HEK293 (cell line): ENCODE measurements at regions not wholly inside any gene's neighbourhood (a gene's known extent, or its start where the extent isn't known, plus 50 kb on each side); places are given as distances from the start of the nearest gene placed in this dataset.

Experiments
- CTCF ChIA-PET: fragments of 350-600 bp; formaldehyde crosslinking; extraction: SDS; loops from one replicate; lab custom pipeline; 2021; ENCODE audit warnings: antibody characterized with exemption; lab: Yijun Ruan, JAX
- POLR2A ChIA-PET: fragments of 300-600 bp; formaldehyde crosslinking; extraction: SDS; loops from one replicate; lab custom pipeline; 2020; ENCODE audit warnings: antibody characterized with exemption, inconsistent platforms; lab: Yijun Ruan, JAX
- H3K27ac ChIP-seq: fragments of 200-500 bp; sonication (Bioruptor generic); 2 replicates; pipeline ENCODE4 v1.5.1; 2014; ENCODE audit warnings: low read depth, low read length, control low read depth, inconsistent platforms; ENCODE audit errors: extremely low read depth
- H3K36me3 ChIP-seq, 2 experiments: fragments of 200-500 bp in 1 of 2; sonication (Bioruptor generic) in 1 of 2; 1 replicate in 1 of 2; 2 replicates in 1 of 2; pipeline ENCODE4 v1.5.1; 2014 to 2017; ENCODE audit warnings: inconsistent platforms in 2 of 2, low read length in 2 of 2; ENCODE audit not compliant: control insufficient read depth in 2 of 2, insufficient read depth in 1 of 2
- H3K4me1 ChIP-seq: fragments of 200-500 bp; sonication (Bioruptor generic); 2 replicates; pipeline ENCODE4 v1.5.1; 2014; ENCODE audit warnings: mild to moderate bottlenecking, low read length, inconsistent platforms; ENCODE audit not compliant: control insufficient read depth, insufficient read depth
- H3K4me3 ChIP-seq: 2 replicates; pipeline ENCODE4 v1.5.1; 2011; ENCODE audit warnings: low read depth, mild to moderate bottlenecking, control low read depth, low read length, moderate library complexity
- H3K9me3 ChIP-seq: fragments of 200-500 bp; sonication (Bioruptor generic); 2 replicates; pipeline ENCODE4 v1.5.1; 2014; ENCODE audit warnings: low read depth, low read length, inconsistent platforms; ENCODE audit not compliant: control insufficient read depth, insufficient read depth
- GLI2 ChIP-seq: fragments of 450-650 bp; formaldehyde crosslinking; IDR thresholded peaks from 2 replicates; pipeline ENCODE4; 2017; ENCODE audit warnings: missing biosample characterization, missing genetic modification characterization, low read depth, borderline replicate concordance
- MYNN ChIP-seq: fragments of 450-650 bp; formaldehyde crosslinking; IDR thresholded peaks from 2 replicates; pipeline ENCODE4 v1.5.1; 2016; ENCODE audit warnings: missing biosample characterization, missing genetic modification characterization, borderline replicate concordance
- PRDM2 ChIP-seq: fragments of 450-650 bp; formaldehyde crosslinking; IDR thresholded peaks from 2 replicates; pipeline ENCODE4 v1.5.1; 2016; ENCODE audit warnings: missing biosample characterization, missing genetic modification characterization, borderline replicate concordance
- TCF7L2 ChIP-seq: IDR thresholded peaks from 2 replicates; pipeline ENCODE4 v1.6.1; 2011; ENCODE audit warnings: low read depth, mild to moderate bottlenecking, inconsistent platforms, low read length, moderate library complexity, borderline replicate concordance
- WT1 ChIP-seq: fragments of 450-650 bp; formaldehyde crosslinking; IDR thresholded peaks from 2 replicates; pipeline ENCODE4 v1.5.1; 2016; ENCODE audit warnings: missing biosample characterization, missing genetic modification characterization
- ZFP41 ChIP-seq: fragments of 450-650 bp; formaldehyde crosslinking; IDR thresholded peaks from 2 replicates; pipeline ENCODE4 v1.5.1; 2016; ENCODE audit warnings: missing biosample characterization, missing genetic modification characterization, borderline replicate concordance
- ZNF23 ChIP-seq: fragments of 450-650 bp; formaldehyde crosslinking; IDR thresholded peaks from 2 replicates; pipeline ENCODE4 v1.5.1; 2016; ENCODE audit warnings: missing biosample characterization, missing genetic modification characterization, borderline replicate concordance
- ZNF26 ChIP-seq: fragments of 450-650 bp; formaldehyde crosslinking; IDR thresholded peaks from 2 replicates; pipeline ENCODE4 v1.5.1; 2016; ENCODE audit warnings: missing biosample characterization, missing genetic modification characterization
- ZNF354C ChIP-seq: fragments of 450-650 bp; formaldehyde crosslinking; IDR thresholded peaks from 2 replicates; pipeline ENCODE4 v1.5.1; 2016; ENCODE audit warnings: missing biosample characterization, missing genetic modification characterization, low read depth, borderline replicate concordance
- ZNF391 ChIP-seq: fragments of 450-650 bp; formaldehyde crosslinking; IDR thresholded peaks from 2 replicates; pipeline ENCODE4 v1.5.1; 2016; ENCODE audit warnings: low read depth, missing biosample characterization, missing genetic modification characterization, borderline replicate concordance
- ZNF394 ChIP-seq: fragments of 450-650 bp; formaldehyde crosslinking; IDR thresholded peaks from 2 replicates; pipeline ENCODE4 v1.5.1; 2016; ENCODE audit warnings: missing biosample characterization, missing genetic modification characterization, mild to moderate bottlenecking, moderate library complexity, borderline replicate concordance
- ZNF529 ChIP-seq: fragments of 450-650 bp; formaldehyde crosslinking; IDR thresholded peaks from 2 replicates; pipeline ENCODE4 v1.5.1; 2017; ENCODE audit warnings: missing genetic modification characterization, missing biosample characterization; ENCODE audit not compliant: insufficient replicate concordance
- ZNF560 ChIP-seq: fragments of 450-650 bp; formaldehyde crosslinking; IDR thresholded peaks from 2 replicates; pipeline ENCODE4 v1.5.1; 2017; ENCODE audit warnings: missing biosample characterization, missing genetic modification characterization, borderline replicate concordance
- ZNF571 ChIP-seq: fragments of 450-650 bp; formaldehyde crosslinking; IDR thresholded peaks from 2 replicates; pipeline ENCODE4 v1.5.0; 2017; ENCODE audit warnings: missing biosample characterization, missing genetic modification characterization
- ZNF626 ChIP-seq: fragments of 450-650 bp; sonication (Bioruptor Pico); formaldehyde crosslinking; IDR thresholded peaks from 2 replicates; pipeline ENCODE4 v1.5.1; 2018; ENCODE audit warnings: missing biosample characterization, missing genetic modification characterization, inconsistent platforms
- ZNF664 ChIP-seq: fragments of 450-650 bp; formaldehyde crosslinking; IDR thresholded peaks from 2 replicates; pipeline ENCODE4 v1.5.1; 2016; ENCODE audit warnings: missing biosample characterization, missing genetic modification characterization
- ZNF670 ChIP-seq: fragments of 450-650 bp; formaldehyde crosslinking; IDR thresholded peaks from 2 replicates; pipeline ENCODE4 v1.5.1; 2016; ENCODE audit warnings: missing biosample characterization, missing genetic modification characterization, low read depth
- ZNF785 ChIP-seq: fragments of 450-650 bp; formaldehyde crosslinking; IDR thresholded peaks from 2 replicates; pipeline ENCODE4 v1.5.1; 2016; ENCODE audit warnings: missing biosample characterization, missing genetic modification characterization
- ZNF843 ChIP-seq: fragments of 450-650 bp; formaldehyde crosslinking; IDR thresholded peaks from 2 replicates; pipeline ENCODE4 v1.5.1; 2016; ENCODE audit warnings: missing biosample characterization, missing genetic modification characterization

- no peak for TF ChIP-seq ZNF391 (tag by site-specific recombination)
- no peak for TF ChIP-seq ZNF670 (tag by site-specific recombination)
- TF ChIP-seq ZNF23 (tag by site-specific recombination): no peak
- TF ChIP-seq ZNF571 (tag by site-specific recombination): no peak
- no peak for TF ChIP-seq ZNF394
- no peak for TF ChIP-seq ZNF664
- TF ChIP-seq ZNF560 (tag by site-specific recombination): no peak
- no peak for TF ChIP-seq PRDM2 (tag by site-specific recombination)
- no peak for TF ChIP-seq MYNN
- TF ChIP-seq TCF7L2: no peak
- TF ChIP-seq ZNF26 (tag by site-specific recombination): no peak
- TF ChIP-seq GLI2 (tag by site-specific recombination): no peak
- no peak for TF ChIP-seq ZNF529 (tag by site-specific recombination)
- TF ChIP-seq ZNF354C (tag by site-specific recombination): no peak
- no peak for TF ChIP-seq ZFP41 (tag by site-specific recombination)
- ChIA-PET CTCF (no interaction called here), POLR2A (no interaction called here)
- H3K4me1 ChIP-seq: no peaks in the 10 kb centered on the region
- H3K36me3 ChIP-seq: no peaks in the 10 kb centered on the region
- H3K9me3 ChIP-seq: no peaks in the 10 kb centered on the region
- H3K27ac ChIP-seq: no peak overlapping the region
- no peak overlapping the region for H3K4me3 ChIP-seq
Measured at GRCh38 chr5:3346111-3346820, 249.4 kb upstream of the IRX1 start.

- Histone ChIP-seq H3K4me1 (no peaks in the 10 kb centered on the region), H3K27ac (no peak overlapping the region), H3K9me3 (no peaks in the 10 kb centered on the region), H3K4me3 (no peak overlapping the region)
- POLR2A ChIA-PET: no interaction called here
- TF ChIP-seq ZNF843 (tag by site-specific recombination) (no peak), WT1 (tag by site-specific recombination) (no peak), ZNF785 (no peak), ZNF626 (tag by site-specific recombination) (no peak)
- TF ChIP-seq, all 188 proteins: peak for 0
- H3K36me3 ChIP-seq: no peaks in the 10 kb centered on the region
- CTCF ChIA-PET: no interaction called here
Measured at GRCh38 chr5:3345195-3345594, 250.4 kb upstream of the IRX1 start.
